Activated CD8-positive, alpha-beta memory T cell treated with anti-CD3 and anti-CD28 coated beads, Interleukin-2, amount 50 U/mL, for 24 hours (primary cell): ENCODE measurements at regions not wholly inside any gene's neighbourhood (a gene's known extent, or its start where the extent isn't known, plus 50 kb on each side); places are given as distances from the start of the nearest gene placed in this dataset.

Experiments used
- DNase-seq: peaks from one replicate; pipeline ENCODE4 v3.0.0-alpha.2; 2020; ENCODE audit errors: extremely low read depth

DNA sequence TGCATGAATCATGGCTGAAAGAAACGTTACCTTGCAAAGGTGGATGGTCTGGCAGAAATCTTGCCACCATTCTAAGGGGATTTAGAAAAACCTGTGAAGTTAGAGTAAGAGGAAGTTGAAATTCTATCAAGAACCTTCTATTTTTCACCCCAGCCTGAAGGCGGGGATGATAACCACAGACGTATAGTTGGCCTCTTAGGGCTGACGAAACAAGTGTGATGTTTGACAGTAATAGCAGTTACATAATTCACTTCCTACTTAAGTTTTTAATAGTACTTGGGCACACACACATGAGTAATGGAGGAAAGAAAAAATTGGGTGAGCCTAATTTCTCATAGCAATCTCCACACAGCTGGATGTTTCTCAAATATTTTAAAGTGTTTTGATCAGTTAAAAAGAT, 336.6 kb upstream of the SALL3 start:
- no peak for DNase-seq

DNA sequence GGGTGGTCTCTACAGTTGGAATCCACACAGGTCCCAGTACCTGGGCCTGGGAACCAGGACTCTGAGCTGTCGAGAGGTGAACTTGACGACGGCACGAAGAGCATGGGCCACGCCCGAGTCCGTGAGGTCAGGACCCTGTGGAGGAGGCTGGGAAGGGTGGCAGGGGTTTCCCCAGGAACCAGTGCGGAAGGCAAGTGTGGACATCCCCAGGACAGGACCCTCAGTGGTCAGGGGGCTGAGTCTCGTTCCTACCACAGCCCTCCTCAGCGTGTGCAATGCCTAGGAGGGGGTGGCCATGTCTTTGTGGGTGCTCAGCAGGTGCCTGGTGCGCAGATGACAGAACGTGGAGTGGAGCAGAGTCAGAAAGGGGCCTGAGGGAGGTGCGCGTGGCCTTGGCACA, 335.6 kb upstream of the SALL3 start:
- no peak for DNase-seq

DNA sequence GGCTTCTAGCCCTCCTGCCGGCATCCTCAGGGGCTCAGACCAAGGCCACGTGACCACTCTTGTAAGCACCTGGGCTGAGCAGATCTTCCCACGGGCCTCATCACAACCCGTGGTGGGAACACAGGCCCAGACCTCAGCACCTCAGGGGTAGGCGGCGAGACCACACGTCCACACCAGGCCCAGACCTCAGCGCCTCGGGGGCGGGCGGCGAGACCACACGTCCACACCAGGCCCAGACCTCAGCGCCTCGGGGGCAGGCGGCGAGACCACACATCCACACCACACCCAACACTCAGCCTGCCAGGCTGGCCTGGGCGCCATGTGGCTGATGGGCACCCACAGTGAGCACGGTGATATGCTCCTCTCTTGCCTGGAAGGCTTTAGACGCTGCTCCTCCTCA, 334.4 kb upstream of the SALL3 start:
- DNase-seq: no peak

DNA sequence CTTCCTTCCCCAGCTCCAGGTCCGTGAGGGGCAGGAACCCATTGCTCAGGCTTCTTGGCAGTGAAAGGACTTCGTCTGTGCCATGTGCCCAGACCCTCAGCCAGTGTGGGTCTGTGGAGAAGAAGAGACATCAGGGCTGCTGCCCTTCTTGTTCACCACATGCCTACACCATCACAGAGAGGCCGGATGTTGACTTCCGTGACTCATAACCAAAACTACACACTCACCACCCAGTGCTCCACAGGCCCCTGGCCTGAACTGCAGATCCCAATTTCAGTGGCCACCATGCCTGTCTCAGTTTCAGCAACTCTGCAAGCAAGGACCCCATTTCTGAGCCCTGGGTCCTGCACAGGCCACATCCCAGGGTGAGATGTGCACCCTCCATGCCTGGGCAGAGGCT, 332.6 kb upstream of the SALL3 start:
- DNase-seq: no peak

DNA sequence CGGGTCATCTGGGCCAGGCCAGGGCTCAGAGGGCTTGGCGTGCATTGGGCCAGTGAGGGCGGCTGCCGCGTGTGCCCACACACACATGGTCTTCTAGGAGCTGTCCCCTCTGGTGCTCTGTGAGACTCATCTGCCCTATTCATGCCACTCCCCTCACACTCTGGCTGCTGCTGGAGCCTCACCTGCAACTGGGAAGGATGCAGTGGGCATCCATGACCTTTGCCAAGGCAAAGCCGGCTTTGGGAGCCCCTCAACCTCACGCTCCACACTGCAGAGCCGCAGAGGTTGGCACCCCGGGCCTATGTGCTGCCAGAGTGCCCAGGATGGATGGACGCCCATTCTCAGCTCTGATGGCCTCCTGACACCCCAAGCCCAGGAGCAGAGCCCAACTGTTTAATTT, 330.2 kb upstream of the SALL3 start:
- DNase-seq: no peak

DNA sequence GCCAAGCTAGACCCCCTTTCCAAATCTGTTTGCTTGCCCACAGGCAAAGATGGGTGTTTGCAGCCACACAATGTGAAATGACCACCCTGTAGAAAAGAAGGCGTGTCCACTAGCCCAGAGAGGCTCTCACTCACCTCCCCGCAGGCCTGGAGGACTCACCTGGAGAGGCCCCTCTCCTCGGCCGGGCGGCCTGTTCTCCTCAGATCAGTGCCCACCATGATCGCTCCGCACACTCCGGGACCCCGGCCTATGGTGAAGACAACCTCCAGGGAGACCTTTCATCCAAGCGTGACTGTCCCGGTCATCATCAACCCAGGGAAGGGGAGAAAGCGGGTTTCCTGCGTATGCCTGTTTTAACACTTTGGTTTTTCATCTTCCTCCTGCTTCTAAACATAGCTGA, 328.7 kb upstream of the SALL3 start:
- DNase-seq: no peak

DNA sequence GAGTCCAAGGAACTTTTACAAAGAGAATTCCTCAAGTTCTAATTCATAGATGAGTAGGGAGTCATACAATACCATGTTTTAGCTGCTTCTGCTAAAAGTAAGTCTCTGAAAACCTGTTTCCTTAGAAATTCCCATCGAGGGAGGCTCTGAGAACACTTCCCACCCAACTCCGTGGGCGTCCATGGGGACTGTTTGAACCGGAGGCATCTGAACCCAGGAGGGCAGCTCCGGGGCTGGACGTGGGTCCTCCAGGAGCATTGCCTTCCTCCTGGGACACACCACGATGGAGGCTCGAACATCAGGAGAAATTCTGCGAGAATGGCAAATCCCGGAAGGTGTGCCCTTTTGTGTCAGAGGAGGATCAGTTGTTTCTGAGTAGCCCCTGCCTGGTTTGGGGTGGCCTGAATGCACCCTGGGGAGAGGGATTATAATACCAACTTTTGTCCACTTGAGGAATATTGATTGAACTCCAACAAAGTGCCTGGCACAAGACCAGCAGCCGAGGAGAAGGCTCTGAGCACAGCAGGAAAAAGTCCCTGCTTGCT, 327.5 kb upstream of the SALL3 start:
- no peak for DNase-seq

DNA sequence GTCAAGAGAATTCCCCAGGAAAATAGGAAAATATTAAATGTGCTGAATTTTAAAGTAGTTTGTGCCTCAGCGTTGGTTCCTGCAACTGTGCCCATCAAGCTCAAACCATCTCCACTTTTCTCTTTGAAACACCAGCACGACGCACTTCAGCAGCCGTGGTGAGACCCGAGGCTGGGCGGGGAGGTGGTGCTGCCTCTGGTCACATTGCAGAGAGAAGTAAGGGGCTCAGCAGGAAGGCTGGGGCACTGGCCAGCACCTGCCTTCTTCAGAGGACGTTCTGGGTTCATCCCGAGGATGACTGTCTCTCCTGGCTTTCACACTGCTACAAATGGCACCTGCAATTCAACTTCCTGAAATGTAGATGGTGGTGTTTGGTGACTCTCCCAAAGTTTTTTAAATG, 323.7 kb upstream of the SALL3 start:
- no peak for DNase-seq

DNA sequence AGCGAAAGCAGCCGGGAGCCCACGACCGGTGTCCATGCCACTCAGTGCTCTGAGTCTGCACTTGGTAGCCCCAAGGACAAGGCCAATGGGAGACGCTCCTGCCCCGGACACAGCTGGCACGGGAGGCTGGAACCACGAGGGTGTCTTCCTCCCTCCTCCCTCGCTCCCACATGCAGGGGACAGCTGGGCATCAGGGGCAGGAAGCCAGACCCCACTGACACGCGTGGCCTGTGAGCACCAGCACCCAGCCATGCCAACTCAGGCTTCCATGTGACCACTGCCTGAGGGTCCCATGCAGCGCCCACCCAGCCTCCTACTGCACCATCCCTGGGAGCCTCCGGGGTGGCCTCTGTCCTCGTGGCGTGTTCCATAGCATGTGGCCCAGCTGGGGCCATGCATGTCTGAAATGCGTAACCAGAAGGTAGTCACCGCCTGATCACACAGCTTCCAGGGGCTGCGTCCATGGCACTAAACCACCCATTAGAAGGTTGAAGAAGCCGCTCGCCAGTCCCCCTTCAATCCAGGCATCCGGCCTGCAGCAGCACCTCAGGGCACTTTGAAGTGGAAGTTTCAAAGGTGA, 323.2 kb upstream of the SALL3 start:
- no peak for DNase-seq

DNA sequence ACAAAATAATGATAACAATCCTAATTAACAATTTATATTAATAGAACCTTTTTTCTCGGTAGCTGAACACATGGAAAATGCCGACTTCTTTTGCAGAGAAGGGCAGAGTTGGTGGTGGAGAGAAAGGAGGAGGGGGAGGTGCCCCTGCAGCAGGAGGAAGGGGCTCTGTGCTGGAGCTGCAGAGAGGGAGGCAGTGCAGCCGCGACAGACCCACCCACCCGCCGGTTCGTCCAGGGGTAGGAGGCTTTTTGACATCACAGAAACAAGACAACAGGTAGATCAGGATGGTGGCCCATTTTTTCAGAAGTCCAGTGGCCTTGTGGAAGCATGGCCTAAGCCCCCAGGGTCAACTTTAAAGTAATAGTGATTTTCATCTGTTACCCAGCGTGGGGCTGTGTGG, 321.1 kb upstream of the SALL3 start:
- DNase-seq: no peak

DNA sequence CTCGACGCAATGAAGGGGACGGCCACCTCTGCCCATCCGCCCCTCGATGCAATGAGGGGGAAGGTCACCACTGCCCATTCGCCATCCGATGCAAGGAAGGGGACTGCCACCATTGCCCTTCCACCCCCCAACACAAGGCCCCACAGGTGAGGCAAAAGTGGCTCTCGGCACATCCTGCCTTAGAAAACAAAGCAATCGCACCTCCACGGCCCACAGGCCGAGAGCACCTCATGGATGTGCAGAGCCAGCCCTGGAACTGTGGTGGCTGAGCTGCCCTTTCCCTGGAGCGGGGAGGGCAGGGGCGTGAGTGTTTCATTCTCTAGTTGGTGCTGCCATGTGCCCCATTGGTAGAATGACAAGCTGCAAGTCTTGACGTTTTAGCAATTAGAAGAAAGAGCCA, 320.6 kb upstream of the SALL3 start:
- DNase-seq: no peak

DNA sequence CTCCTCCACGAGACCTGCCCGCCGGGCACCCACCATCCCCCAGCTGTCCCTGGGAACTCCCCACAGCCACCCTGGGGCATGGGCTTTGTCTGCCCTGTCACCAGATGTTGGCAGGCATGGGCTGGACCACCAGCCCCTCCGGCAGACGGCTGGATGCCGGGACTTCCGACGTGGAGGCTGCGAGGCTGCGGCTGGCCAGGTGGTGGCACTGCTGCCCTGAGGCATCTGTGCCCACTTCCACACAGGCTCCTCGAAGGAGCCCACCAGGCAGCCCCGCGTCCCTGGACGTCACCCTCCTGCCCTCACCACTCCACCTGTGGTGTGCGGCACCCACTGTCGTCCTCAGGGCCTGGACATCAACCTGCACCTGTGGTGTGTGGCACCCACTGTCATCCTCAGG, 319.9 kb upstream of the SALL3 start:
- DNase-seq: no peak

DNA sequence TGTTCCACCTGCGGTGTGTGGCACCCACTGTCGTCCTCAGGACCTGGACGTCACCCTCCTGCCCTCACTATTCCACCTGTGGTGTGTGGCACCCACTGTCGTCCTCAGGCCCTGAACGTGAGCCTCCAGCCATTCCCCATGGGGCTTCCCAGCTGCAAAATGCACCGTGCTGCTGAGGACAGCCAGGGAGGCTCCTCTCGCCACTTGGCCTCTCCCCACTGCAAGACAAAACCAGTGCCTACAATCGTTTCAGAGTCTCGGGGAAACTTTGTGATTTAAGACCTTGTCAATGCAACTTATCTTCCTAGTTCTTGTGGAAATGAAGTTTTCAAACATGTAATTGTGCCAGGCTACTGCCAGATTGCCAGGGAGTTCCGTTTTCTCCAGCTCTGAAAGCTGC, 319.3 kb upstream of the SALL3 start:
- DNase-seq: no peak

DNA sequence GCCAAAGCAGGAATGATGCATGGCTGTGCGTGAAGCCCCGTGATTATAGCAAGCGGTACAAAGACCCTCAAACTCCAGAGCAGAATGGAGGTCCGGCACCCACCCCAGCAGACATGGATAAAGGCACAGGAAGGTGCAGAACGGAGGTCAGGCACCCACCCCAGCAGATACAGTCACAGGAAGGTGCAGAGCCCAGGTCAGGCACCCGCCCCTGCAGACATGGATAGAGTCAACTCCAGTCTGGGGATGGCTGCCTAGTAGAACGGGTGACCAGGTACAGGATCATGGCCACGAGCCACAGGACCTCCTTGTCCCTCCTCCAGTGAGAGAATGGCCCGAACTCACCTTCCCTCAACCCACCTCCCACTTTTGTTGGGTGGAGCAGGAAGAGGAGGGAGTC, 318.3 kb upstream of the SALL3 start:
- no peak for DNase-seq

DNA sequence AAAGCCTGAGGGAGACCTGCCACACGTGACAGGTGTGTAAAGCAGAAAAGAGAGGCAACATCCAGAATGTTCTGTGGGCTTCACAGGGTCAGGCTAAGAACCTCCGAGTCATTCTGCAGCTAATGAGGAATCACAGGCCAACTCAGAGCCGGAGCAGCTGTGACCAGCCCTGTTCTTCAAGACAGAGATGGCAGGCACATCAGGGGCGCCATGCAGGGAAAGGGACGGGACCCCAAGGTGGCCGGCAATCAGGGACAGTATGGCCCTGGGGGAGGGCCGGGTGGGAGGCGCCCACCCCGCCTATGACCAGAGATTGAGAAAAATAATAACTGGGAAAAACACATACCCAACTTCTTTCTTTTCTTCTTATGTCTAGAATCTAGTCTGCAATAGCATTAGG, 316.7 kb upstream of the SALL3 start:
- DNase-seq: no peak

DNA sequence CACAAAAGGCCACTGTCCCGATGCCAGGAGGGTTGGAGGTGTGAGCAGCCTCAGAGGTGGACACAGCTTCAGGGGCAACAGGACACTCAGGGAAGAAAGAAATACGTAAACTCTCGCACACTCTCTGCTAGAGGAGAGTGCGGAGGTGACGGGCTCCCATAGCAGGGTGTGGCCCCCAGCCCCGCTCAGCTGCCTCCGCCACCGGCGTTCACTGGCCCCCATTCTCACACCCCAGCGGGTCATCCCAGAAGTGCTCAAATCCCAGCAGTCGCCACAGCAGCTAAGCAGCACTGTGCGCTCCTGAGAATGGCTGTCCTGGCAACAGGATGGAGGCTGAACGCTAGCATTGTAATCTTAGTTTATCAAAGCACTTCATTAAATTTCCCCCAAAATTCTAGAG, 315.6 kb upstream of the SALL3 start:
- no peak for DNase-seq

DNA sequence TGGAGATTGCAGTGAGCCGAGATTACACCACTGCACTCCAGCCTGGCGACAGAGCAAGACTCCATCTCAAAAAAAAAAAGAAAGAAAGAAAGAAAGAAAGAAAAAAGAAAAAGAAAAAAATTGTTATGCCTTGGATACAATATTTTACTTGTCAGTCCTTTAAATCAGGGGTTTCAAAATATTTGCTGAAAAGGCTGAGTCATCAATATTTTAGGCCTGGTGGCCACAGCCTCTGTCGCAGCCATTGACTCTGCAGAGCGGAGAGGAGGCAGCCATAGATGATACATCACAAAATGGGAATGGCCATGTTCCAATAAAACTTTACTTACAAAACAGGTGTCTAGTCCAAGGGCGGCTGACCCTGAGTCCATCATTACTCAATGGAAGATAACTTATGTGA, 314.8 kb upstream of the SALL3 start:
- no peak for DNase-seq

DNA sequence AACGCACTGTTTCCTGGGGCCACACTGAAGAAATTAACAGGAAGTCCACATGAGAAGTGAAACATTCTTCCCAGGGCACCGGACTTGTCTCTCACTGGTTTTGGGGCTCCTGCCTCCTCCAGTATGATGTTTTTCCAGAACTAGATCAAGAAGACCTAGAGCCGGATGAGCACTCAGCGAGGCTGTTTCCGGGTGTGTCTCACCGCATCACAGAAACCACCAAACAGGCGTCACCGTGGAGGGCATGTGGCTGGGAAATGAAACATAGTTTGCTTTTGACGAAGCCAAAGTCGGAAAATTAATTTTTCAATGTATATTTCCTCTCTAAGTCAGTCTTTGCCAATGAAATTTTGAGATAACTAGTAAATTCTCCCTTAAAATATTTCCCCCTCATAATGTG, 314.0 kb upstream of the SALL3 start:
- DNase-seq: no peak

DNA sequence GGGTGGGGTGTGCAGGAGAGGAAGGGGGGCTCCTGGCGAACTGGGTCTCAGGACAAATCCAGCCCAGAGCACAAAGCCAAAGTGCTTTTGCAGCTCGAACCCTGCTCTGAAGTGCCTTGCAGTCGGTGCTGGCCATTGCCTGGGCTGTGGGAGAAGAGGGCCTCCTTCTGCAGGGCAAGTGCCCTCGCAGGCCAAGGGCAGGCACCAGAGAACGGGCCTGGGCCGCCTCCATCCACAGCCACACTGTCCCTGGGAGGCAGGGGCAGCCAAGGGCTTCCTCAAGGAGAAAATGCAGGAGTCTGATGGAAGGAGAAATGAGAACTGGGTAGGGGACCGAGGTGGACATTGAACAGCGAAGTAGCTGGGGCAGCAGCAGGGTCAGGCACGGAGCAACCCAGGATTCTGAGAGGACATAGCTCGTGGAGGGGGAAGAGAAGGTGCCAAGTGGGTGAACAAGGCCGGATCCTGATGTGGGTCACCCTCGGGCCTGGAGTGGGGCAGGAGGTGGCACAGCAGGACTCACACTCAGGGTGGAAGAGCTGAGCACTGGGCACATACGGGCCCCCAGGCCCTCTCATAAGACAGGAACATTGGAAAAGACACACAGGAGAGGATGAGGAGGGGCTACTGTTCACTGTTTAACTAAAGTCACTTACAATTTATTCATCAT, 312.8 kb upstream of the SALL3 start:
- DNase-seq: no peak

DNA sequence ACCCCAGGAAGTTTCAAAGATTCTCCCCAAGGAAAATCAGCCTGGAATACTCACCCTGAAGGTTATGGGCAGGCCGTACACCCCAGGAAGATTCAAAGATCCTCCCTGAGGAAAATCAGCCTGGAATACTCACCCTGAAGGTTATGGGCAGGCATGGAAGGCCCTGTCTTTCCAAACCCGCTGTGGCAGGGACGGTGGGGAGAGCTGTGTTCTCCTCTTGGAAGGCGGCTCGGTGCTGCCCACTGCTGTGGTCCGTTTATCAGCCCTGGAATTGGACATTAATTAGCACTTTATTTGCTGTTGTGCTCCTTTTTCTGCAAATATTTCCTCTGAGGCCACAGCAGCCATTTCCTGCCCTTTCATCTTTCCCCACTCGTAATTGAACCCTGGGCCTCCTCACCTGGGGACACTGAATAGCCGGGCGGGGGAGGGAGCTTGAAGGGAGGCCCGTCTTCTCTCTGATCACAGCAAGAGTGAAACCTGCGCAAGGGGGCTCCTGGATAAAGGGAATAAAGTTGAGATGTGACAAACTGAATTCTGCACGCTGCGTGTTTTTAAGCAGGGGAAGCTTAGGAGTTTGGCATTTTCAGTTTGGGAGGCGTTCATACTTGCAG, 308.7 kb upstream of the SALL3 start:
- no peak for DNase-seq

DNA sequence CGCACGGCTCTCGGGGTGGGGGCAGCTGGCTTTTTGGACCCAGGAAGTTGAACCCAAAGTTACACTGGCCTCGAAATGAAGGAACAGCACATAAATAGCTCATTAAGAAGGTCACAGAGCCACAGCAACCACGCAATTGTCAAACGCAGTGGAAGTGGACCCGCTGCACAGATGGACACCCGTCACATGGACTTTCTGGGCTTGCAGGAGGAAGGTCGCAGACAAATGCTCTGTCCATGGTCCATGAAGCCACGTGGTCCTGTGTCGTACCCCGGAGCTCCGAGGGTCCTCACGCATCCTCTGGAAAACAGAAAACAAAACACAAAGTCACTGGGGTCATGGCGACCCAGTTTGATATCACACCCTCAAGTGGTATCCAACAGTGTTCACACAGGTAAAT, 308.1 kb upstream of the SALL3 start:
- DNase-seq: no peak

DNA sequence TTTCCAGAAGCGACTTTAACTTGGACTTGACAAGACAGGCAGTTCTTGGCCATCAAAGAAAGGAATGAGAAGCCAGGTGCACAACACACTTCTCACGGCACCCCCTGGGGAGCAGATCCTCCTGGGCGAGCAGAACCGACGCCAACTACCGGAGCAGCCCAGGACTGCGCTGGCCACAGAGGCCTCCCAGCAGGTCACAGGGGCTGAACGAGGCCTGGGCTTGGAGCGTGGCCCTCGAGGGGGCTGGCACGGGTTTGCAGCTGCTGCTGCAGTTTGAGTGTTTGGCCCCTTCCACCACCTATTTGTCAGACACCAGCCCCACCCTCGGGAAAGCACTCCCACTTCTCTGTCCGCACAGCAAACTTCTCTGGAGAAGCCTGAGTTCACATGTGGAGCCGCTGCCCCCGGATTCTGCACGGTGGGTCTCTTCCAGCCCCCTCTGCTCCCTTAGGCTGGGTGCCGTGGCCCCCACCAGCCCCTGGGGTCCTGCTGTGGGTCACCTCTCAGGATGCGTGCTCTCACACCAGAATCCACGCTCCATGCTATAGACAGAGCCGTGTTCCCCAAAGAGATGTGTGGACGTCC, 306.7 kb upstream of the SALL3 start:
- DNase-seq: no peak
